ENCODE measurements at regions not wholly inside any gene's neighbourhood (a gene's known extent, or its start where the extent isn't known, plus 50 kb on each side); places are given as distances from the start of the nearest gene placed in this dataset.

DNA sequence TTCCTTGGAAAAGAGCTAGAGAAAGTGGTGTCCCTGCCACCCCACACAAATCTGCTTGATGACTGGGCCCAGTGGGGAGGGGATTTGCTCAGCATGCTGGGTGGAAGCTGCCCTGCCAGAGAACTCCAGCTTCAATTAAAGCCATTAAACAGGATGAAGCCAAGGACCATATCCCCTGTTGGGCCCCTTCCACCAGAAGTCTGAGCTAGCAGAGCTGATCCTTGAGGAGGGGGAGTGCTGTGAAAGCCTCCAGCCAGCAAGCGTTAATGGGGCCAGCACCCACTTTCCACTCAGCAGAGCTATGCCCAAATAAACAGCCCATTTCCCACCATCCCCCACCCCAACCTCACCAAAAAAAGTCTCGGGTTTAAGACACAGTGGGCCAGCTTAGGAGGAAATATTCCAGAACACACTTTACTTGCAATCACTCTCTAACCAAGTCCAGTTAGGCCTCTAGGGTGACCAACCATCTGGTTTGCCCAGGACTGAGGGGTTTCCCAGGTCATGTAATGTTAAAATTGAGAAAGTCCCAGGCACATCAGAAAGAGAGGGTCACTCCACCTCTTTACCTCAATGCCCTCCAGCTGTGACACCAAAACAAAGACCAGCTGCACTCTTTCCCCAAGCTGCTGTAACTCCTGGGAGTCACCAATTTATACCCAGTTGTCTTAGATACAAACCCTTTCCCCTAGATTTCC, 132.3 kb downstream of the FOXI3 start:
- TF ChIP-seq, protein P1, sequence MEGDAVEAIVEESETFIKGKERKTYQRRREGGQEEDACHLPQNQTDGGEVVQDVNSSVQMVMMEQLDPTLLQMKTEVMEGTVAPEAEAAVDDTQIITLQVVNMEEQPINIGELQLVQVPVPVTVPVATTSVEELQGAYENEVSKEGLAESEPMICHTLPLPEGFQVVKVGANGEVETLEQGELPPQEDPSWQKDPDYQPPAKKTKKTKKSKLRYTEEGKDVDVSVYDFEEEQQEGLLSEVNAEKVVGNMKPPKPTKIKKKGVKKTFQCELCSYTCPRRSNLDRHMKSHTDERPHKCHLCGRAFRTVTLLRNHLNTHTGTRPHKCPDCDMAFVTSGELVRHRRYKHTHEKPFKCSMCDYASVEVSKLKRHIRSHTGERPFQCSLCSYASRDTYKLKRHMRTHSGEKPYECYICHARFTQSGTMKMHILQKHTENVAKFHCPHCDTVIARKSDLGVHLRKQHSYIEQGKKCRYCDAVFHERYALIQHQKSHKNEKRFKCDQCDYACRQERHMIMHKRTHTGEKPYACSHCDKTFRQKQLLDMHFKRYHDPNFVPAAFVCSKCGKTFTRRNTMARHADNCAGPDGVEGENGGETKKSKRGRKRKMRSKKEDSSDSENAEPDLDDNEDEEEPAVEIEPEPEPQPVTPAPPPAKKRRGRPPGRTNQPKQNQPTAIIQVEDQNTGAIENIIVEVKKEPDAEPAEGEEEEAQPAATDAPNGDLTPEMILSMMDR (IDR thresholded peaks at IDR 0.05; ENCODE audit: borderline replicate concordance, control extremely low read depth, extremely low read depth, insufficient read depth, missing control alignments): no peak
- DNase-seq (ENCODE audit: low spot score): no peak
- in situ Hi-C loops (cut with MboI; ENCODE audit: low sequenced_read_pairs, unreplicated experiment): no loop called here

DNA sequence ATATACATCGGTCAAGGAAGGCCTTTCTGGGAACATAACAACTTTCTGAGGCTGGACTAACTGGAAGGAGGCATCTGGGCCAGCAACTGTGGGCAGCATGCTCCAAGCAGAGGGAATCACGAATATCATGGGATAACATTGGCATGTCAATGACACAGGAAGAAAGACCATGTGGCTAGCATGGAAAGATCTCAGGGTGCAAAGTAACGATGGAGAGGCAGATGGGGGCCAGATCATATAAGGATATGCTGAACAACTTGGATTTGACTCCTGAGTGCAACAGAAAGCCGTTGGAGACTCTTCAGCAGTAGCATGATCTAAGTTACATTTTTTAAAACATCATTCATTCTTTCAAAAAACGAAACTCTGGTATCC, 133.6 kb downstream of the FOXI3 start:
- in situ Hi-C loops (cut with MboI; ENCODE audit: low sequenced_read_pairs, unreplicated experiment): no loop called here
- DNase-seq (ENCODE audit: low spot score): no peak
- TF ChIP-seq, protein P1 (IDR thresholded peaks at IDR 0.05; ENCODE audit: borderline replicate concordance, control extremely low read depth, extremely low read depth, insufficient read depth, missing control alignments): no peak

DNA sequence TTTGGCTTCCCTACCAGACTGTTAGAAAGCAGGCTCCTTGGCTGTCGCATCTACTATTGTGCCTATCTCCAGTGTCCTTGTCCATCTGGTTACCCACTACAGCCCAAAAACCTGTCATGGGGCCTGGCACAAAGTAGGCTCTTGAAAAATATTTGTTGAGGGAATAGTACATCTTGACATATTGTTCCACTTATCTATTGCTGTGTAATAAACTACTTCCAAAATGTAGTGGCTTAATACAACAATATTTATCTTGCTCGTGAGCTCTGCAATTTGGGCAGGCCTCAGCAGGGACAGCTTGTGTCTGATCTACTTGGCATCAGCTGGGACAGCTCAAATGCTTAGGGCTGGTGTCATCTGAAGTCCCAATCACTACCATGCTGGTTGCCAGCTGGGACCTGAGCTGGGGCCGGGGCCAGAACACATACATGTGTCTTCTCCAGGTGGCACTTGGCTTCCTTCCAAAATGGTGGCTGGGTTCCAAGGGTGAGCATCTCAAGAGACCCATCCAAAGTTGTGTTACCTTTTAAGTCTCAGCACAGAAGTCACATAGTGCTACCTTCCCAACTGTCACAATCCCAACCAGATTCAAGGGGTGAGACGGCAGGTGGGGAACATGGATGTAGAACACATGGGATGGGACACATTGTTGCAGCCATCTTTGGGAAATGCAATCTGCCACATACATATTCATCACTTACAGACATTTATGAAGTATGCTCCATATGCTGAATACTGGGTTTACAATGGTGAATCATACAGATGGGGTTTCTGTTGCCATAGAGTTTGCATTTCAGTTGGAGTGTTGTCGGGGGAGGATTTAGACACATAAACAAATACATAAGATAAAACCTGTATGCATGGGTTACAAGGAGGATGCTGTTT, 134.2 kb downstream of the FOXI3 start:
- TF ChIP-seq, protein P1 (IDR thresholded peaks at IDR 0.05; ENCODE audit: borderline replicate concordance, control extremely low read depth, extremely low read depth, insufficient read depth, missing control alignments): no peak
- in situ Hi-C loops (cut with MboI; ENCODE audit: low sequenced_read_pairs, unreplicated experiment): no loop called here
- DNase-seq (ENCODE audit: low spot score): no peak

DNA sequence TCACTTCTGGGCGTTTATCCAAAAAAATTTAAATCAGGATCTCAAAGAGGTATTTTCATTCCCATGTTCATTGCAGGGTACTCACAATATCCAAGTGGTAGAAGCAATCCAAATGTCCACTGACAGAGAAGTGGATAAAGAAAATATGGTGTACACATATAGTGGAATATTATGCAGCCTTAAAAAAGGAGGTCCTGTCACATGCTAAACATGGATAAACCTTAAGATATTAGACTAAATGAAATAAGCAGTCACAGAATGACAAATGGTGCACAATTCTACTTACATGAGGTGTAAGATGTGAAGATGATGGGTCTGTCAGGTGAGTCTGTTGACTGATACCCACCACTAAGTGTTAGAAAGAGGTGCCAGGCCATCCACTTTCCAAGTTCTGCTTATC, 140.6 kb downstream of the THNSL2 start:
- in situ Hi-C loops (cut with MboI; ENCODE audit: low sequenced_read_pairs, unreplicated experiment): no loop called here
- no peak for DNase-seq (ENCODE audit: low spot score)
- TF ChIP-seq, protein P1 (IDR thresholded peaks at IDR 0.05; ENCODE audit: borderline replicate concordance, control extremely low read depth, extremely low read depth, insufficient read depth, missing control alignments): no peak

DNA sequence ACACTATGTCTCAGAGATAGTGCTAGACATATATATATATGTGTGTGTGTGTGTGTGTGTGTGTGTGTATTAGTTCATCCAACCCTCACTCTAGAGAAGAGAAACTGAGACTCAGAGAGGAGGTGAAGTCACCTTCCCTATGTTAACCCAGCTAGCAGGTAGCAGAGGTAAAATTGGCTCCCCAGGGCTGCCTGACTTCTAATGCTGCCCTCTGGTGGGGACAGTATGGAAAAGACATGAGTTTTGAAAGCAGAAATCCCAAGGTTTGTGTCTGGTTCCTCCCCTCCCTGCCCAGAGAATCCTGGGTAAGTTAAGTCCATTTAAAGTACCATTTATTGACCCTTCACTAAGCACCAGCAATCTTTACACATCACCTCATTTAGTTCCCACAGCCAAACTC, 137.7 kb downstream of the THNSL2 start:
- TF ChIP-seq, protein P1 (IDR thresholded peaks at IDR 0.05; ENCODE audit: borderline replicate concordance, control extremely low read depth, extremely low read depth, insufficient read depth, missing control alignments): peak; percentile 31
- in situ Hi-C loops (cut with MboI; ENCODE audit: low sequenced_read_pairs, unreplicated experiment): no loop called here
- DNase-seq (ENCODE audit: low spot score): peak; percentile 49

DNA sequence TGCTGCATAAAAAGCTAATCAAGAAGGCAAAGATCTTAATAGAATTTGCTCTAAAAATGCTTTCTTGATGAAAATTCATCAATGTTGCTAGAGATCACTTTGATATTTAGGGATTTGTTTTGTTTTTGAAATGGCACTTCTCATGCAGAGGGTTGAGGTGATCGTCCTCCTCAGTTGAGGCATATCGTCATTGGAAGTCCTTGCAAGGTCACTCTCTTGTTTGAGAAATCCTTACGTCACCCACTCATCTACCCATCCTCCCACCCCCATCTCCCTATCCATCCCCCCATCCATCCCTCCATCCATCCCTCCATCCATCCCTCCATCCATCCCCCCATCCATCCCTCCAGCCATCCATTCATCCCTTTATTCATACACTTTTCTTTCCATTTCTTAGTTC, 133.7 kb downstream of the THNSL2 start:
- TF ChIP-seq, protein P1 (IDR thresholded peaks at IDR 0.05; ENCODE audit: borderline replicate concordance, control extremely low read depth, extremely low read depth, insufficient read depth, missing control alignments): no peak
- no peak for DNase-seq (ENCODE audit: low spot score)
- in situ Hi-C loops (cut with MboI; ENCODE audit: low sequenced_read_pairs, unreplicated experiment): no loop called here
